Stimulated activated CD8-positive, alpha-beta memory T cell treated with anti-CD3 and anti-CD28 coated beads, Interleukin-15, amount 100 ng/mL, for 1 hour (primary cell): ENCODE measurements at regions not wholly inside any gene's neighbourhood (a gene's known extent, or its start where the extent isn't known, plus 50 kb on each side); places are given as distances from the start of the nearest gene placed in this dataset.

Source experiments
- DNase-seq: peaks from one replicate; pipeline ENCODE4 v3.0.0-alpha.2; 2020; ENCODE audit warnings: low read depth

GRCh38 chr18:10285283-10285640, 169.2 kb upstream of the APCDD1 start:
- DNase-seq, result no peak

- no peak for DNase-seq
Measured at GRCh38 chr18:10286580-10287150, 167.8 kb upstream of the APCDD1 start.

DNA sequence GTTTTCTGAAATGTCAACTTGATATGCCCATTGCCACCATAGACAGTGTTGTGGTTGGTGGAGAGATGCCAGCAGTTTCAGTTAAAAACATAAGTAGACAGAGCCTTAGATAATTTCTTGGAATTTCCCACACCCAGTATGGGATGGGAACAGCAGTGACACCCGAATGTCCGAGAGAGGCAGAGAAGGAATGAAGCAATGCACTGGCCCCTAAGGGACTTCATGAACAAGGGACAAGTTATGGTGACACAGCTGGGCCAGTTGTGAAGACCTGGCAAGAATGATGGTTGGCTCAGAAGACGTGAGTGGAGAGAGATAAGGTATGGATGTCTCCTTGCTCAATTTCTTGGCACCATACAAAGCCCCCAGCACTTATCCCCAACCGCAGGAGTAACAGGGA, 165.2 kb upstream of the APCDD1 start:
- no peak for DNase-seq

DNA sequence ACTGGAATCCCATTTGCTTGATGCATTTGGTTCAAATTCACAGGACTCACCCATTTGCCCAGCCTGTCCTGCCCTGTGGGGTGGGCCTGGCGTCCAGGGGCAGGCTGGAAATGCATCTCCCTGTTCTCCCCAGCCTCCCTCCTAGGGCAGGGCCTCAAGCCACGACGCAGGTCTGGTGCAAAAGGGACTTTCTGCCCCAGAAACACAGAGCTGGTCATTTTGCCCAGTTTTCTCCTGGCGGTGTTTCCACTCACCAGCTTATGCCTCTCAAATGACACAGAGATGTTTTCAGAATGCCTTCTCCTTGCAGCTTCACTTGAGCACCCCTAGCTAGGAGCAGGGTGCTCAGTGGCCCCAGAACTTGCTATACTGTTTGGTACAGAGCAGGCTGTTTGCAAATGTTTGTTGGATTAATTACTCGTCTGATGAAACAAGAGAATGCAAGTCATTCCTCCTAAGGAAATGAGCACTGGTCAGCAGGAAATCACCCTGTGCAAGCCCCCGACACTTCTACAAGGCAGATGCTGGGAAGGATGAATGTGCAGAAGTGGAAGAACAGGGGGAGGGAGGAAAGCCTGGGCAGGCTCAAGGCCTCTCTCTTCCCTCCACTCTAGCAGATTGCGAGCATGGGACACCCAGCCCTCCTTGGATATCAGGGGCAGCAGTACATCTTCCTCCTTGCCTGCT, 164.3 kb upstream of the APCDD1 start:
- no peak for DNase-seq

DNA sequence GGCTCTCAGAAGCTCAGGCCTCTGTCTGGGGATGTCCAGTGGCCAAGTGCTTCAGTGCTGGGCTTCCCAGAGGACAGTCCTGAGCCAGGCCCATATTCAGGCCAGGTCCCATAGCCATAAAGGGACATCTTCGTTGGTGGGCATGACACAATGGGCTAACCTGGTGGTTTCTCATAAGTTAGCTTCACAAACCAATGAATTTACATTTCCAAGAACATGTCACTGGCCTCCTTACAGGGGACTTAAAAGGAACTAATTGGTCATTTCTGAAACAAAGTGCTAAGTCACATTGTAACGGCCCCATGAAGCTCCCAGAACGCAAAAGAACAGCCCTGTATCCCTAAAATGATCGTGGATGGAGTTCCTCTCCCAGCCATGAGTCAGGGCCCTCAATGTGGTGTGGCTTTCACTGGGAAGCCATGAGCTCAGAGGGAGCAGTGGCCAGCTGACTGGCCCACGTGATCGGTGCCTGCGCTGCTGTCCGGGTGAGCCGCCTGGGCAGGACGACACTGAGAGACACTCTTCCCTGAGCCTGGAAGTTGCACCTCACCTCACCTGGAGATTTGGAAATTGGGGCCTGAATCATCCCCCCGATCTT, 163.7 kb upstream of the APCDD1 start:
- DNase-seq, result no peak

DNA sequence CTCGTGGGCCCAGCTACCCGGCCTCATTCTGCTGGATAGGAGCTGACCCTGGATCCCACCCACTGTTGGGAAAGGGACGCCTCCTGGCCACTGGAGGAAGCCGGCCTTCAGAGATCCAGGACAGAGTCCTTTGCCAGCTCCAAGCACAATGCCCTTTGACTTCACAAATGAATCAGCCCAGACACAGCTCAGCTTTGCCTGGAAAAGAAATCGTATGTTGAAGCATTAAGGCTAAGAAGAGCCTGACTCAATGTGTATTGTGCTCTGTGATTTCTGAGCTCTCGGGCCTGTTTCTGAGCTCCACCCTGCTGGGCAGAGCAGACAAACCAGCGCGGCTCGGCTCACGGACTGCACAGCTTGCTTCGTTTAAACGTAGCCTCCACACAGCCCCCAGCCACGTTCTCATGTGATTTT, 162.9 kb upstream of the APCDD1 start:
- no peak for DNase-seq

DNA sequence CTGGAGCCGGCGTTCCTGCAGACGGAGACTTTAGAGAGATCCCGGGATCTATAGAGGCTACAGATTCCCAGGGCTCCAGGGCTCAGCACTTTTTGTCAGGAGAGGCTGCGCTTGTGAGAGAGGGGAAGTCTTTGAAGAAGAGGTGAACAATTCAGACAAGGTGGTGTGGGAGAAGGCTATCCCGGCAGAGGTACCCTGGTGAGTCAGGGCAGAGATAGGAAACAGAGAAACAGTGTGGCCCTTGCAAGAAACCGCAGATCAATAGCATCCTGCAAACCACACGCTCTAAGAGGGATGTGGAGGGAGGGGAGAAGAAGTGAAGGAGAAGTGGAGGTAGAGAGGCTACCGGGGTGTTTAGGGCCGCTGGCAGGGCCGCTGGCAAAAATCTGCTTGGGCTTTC, 160.5 kb upstream of the APCDD1 start:
- DNase-seq, result no peak

- DNase-seq, result no peak
Measured at GRCh38 chr18:10295751-10296150, 158.7 kb upstream of the APCDD1 start.

GRCh38 chr18:10296491-10296890, 157.9 kb upstream of the APCDD1 start:
- DNase-seq, result no peak

DNA sequence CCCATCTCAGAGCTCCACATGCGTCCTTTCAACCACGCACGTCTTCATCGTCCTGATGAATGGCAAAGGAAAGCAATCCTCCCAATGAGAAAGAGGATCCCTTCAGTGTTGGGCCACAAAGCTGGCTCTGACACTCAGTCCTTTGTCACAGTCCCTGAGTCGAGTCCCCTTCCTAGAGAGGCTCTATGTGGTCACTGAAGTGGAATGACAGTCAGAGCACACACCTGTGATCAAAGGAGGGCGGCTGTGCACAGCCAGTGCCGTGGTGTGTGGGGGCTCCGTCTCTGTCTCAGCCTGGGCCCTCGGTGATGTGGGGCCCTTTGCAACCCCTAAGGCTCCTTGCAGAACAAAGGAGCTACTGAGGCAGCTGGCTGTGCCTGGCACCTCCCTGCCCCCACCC, 157.3 kb upstream of the APCDD1 start:
- DNase-seq, result no peak

DNA sequence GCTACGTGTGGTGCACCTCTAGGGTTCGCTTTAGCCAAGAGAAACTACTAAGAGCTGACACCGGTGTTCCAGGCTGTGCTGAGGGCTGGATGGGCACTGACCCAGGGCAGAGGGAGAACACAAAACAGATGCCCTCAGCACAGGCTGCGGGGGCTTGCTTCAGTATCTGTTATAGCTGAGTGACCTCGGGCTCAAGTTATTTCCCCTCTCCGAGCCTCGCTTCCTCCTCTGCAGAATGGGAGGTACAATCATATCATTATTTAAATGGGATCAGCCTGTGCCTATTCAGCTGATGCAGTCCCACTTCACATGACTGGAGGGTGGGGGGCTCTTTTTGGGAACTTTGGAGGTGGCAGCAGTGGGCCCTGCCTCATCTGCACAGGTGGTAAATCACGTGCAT, 156.1 kb upstream of the APCDD1 start:
- no peak for DNase-seq

DNA sequence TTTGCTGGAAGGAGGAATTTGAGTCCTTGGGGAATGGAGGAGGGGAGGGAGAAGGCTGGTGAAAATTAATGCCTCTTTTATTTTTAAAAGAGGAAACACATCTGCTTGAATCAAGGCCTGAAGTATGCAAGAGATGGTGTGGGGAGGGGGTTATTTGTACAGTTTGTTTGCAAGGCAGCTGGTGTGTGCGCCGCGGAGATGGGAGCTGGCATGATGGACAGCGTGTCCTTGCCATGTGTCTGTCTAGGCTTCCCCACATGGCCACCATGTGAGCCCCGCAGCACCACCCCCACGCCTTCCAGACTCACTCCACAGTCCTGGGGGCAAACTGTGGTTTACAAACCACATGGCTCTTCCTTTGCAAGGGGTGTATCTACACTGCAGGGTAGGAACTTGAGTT, 154.8 kb upstream of the APCDD1 start:
- no peak for DNase-seq

- no peak for DNase-seq
Measured at GRCh38 chr18:10300739-10301138, 153.7 kb upstream of the APCDD1 start.

DNA sequence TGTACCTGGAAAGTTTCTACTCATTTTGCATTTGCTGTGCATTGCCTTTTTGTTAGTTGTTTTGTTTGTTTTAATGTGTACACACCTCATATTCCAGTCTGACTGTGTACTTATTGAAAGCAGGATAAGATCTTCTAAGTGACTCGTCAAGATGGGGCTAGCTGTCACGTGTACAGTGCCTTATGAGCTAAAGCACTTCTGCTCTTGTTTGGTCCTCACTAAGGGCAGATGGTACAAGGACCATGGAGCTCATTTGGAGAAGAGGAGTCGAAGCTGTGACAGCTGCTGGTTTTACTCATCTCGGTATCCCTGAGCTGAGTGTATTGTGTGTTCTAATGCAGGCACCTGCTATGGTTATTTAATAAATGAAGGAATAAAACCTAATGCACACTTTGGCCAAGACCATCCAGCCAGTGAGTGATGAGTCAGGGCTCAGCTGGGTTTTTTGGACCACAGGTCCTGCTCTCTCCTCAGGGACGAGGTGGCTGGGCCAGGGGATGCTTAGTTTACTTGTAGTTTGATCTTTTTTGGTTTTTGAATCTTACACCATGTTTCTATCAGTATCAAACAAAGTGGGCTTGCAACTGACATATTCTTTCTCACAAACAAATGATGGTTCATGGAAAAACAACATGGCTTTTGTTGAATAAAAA, 152.5 kb upstream of the APCDD1 start:
- DNase-seq, result no peak

DNA sequence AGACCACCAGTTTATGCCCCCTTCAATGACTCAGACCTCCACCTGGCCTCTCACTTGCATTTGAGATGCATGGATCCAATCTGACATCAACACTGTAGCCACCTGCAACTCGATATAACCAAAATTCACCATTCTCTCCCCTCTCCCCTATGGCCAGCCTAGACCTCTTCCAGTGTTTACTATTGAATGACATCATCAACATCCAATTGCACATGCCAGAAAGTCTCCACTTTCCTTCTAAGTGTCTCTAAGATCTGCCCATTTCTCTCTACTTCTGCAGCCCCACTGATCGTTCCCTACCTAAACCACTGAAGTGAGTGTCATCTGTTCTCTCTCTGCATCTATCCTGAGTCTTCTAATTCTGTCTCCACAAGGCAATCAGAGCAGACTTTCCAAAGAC, 151.3 kb upstream of the APCDD1 start:
- no peak for DNase-seq

DNA sequence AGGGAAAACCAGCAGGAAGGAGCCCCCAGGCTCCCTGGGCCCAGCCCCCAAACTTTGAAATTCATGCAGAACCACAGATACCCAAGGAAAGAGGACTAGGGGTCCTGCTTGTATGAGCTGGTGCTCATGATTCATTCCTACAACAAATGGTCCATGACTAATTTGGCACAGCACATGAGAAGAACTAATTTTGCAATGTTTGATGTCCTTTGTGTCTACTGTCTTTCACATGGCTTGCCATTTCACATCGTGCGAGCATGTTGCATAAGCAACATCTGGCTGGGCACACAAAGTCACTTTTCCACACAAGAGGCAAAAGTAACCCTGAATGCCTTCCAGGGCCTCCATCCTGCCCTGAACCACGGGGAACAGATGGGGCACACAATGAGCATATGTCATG, 149.6 kb upstream of the APCDD1 start:
- no peak for DNase-seq

- DNase-seq, result no peak
Measured at GRCh38 chr18:10306779-10307178, 147.7 kb upstream of the APCDD1 start.

DNA sequence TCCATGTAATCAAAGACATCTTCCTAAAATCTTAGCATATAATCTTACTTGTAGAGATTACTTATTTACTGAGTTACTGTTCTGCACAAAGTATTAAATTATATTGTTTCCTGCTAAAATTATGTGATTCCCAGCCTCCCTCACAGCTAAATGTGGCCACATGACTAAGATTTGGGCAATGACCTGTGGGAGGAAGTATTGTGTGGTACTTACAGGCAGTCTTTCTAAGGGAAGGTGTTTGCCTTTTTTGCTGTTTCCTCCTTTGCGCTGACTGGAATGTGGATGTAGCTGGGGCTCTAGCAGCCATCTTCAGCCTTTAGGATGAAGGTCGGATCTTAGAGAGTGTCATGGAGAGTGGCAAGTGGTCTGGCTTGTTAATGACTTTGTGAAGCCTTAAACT, 146.3 kb upstream of the APCDD1 start:
- DNase-seq, result no peak

DNA sequence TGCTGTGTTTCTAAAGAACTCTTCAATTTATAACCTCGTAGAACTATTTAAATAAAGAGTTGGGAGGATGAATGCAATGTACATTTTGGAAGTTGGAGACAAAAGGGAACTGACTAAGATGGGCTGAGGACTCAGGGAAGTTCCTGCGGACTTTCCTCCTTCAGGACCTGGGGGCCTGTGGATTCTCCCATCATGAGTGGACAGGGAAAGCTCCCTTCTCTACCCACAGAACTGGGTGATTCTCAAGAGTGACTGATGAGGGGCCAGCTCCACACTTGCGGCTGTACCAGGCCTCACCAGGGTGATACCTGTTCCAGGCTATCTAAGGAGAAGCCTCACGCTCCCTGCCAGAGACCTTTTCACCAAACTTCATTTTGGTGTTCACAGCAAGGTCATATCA, 143.8 kb upstream of the APCDD1 start:
- DNase-seq, result no peak

DNA sequence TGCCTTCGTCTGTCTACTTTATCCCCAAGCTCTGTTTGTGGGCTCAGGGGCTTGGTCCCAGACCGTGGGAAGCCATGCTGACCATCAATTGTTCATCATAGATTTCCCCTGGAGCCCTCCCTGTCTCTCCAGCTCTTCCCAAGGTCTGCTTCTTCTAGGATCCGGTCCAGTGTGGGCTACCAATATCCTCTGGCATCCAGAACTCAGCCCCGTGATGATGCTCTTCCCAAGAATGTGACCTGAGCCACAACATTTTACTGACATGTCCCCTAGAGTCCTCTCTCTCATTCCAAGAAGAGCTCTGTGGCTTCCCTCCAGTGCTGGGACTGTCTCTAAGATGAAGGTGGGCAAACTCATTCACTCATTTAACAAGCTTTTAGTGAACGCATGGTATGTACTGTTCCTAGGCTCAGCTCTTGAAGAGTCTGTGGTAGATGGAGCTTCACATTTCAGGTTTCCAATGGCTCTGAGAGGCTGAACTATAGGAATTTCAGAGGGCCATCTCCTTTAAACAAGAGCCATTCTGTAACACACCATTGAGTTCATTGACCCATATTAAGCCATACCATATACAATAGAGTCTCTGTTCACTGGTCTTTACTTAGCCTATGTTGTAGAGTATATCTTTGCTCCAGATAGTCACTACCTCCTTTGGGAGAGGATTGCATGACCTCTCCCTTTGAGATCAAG, 142.0 kb upstream of the APCDD1 start:
- DNase-seq, result no peak

- DNase-seq, result no peak
Measured at GRCh38 chr18:10313016-10313342, 141.5 kb upstream of the APCDD1 start.

DNA sequence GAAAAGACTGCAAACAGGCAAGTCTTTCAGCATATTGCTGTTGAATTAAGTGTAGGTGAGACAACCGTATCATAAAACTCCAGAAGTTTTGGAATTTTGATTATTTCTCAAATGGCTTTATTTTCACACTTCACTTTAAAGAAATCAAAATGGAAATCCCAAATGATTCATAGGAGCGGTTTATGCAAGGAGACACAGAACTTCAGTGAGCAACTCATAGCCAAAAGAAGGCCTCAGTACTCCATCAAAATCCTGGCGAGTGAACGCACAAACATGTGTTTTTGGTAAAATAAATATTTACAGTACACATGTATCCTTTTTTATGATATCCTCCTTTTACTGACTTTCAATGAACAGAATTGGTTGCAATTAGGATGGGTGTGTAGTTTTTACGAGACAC, 140.4 kb upstream of the APCDD1 start:
- DNase-seq, result no peak

DNA sequence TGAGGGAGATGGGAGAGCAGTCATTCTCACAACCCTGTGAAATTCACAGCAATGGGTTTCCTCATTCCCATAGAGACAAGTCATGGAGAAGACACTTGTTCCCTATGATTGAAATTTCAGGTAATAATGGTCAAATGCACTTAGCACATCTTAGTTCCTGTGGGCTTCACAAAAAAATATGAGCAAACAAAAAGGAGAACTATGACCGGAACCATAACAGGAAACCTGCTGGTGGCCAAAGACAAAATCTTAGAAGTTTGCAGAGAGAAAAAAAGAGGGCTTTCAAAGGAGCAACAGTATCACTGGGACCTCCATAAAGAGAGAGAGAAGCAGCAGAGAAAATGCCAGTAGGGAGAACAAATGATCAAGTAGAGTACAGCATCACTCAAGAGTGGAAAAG, 138.9 kb upstream of the APCDD1 start:
- no peak for DNase-seq
